ENCODE measurements at regions not wholly inside any gene's neighbourhood (a gene's known extent, or its start where the extent isn't known, plus 50 kb on each side); places are given as distances from the start of the nearest gene placed in this dataset.

GRCh38 chr7:81607987-81608386, 161.9 kb downstream of the HGF start:
- no peak for DNase-seq (ENCODE audit: low read depth)
- no peak overlapping the region for H3K4me3 ChIP-seq (ENCODE audit: low read length)
- TF ChIP-seq, protein P1, sequence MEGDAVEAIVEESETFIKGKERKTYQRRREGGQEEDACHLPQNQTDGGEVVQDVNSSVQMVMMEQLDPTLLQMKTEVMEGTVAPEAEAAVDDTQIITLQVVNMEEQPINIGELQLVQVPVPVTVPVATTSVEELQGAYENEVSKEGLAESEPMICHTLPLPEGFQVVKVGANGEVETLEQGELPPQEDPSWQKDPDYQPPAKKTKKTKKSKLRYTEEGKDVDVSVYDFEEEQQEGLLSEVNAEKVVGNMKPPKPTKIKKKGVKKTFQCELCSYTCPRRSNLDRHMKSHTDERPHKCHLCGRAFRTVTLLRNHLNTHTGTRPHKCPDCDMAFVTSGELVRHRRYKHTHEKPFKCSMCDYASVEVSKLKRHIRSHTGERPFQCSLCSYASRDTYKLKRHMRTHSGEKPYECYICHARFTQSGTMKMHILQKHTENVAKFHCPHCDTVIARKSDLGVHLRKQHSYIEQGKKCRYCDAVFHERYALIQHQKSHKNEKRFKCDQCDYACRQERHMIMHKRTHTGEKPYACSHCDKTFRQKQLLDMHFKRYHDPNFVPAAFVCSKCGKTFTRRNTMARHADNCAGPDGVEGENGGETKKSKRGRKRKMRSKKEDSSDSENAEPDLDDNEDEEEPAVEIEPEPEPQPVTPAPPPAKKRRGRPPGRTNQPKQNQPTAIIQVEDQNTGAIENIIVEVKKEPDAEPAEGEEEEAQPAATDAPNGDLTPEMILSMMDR (conservative IDR thresholded peaks at IDR 0.05; ENCODE audit: low read depth, low read length): no peak

DNA sequence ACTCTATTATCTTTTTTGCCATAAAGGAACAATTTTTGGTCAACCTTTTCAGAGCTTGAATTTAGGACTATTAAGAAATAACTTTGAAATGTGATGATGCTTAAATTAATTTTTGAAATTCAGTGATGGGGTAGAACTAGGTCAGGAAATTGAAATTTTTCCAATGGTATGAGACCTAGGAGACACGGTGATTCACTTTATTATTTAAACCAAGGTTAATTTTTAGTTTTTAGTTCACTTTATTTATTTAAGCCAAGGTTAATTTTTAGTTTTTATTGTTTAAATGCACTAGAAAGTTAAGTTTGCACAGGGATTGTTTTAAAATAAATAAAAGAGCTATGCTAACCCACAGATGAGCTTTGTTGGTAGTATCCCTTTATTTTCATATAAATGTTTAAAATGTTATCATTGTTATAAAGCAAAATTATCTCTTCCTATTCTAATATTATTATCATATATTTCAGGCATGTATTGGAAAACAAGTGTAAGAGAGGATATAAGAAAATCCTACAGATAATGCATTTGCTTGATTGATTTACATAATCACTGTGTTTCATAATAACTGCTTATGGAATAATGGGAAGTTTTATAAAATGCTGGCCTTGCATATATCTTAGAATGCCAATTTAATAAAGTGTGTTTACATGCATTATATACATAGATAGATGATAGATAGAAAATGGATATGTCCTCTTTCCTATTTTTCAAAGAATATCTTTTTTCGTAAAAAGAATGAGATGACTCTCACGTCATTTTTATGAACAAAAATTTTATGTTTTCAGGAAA, 163.6 kb downstream of the HGF start:
- DNase-seq (ENCODE audit: low read depth): no peak
- no peak overlapping the region for H3K4me3 ChIP-seq (ENCODE audit: low read length)
- TF ChIP-seq, protein P1 (conservative IDR thresholded peaks at IDR 0.05; ENCODE audit: low read depth, low read length): no peak

DNA sequence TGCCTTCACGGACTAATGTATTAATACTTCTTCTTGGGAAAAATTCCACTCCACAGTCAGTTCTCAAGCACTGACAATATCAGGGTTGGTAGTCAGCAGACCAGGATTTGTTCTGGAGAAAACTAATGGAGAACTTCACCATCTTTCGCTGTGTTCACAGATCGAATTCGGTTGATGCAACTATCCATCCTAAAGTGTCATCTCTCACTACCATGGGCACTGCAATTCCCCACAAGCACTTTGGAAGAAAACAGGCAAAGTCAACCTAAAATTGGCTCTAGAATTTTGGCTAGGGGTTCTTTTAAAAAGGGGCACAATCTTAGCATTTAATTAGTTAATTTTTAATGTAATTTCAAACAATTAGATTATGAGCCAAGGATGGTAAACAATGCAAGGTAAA, 164.4 kb downstream of the HGF start:
- DNase-seq (ENCODE audit: low read depth): no peak
- H3K4me3 ChIP-seq (ENCODE audit: low read length): no peak overlapping the region
- TF ChIP-seq, protein P1 (conservative IDR thresholded peaks at IDR 0.05; ENCODE audit: low read depth, low read length): no peak

- no peak for DNase-seq (ENCODE audit: low read depth)
- TF ChIP-seq, protein P1 (conservative IDR thresholded peaks at IDR 0.05; ENCODE audit: low read depth, low read length): no peak
These were observed 165.1 kb downstream of the HGF start for GRCh38 chr7:81604808-81605174.

DNA sequence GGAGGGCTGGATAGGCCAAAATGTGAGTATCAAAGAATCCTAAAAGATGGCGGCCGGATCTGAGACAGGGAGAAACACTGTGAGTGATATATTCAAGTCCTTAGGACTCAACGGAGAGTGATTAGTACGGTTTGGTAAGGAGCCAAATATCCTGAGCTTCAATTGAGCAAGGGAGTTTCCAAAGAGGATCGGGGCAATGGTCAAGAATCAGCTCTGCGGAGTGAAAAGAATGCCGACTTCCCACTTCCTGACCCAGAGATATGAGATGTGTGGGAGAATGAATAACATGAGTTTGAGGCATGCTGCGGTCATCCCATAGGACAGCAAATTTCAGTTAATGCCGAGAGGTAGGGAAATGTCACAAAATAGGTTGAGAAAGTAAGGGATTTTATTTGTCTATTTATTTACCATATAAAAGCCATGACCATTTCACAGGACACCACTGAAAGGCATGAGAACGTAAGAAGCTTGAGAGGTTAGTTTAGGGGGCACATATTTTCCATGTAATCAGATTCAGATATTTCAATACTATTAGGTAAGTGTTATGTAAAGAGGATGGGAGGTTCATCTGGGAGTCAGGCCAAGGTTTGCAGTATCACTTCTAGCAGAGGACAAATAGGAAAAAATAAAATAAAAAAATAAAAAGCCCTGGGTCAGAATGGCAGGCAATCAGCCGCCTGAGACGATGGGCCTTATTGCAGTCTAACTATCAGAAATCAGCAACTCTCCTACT, 165.6 kb downstream of the HGF start:
- no peak for DNase-seq (ENCODE audit: low read depth)

More at GRCh38 chr7:81604808-81605174, 165.1 kb downstream of the HGF start:
- H3K4me3 ChIP-seq (ENCODE audit: low read length): no peak overlapping the region

DNA sequence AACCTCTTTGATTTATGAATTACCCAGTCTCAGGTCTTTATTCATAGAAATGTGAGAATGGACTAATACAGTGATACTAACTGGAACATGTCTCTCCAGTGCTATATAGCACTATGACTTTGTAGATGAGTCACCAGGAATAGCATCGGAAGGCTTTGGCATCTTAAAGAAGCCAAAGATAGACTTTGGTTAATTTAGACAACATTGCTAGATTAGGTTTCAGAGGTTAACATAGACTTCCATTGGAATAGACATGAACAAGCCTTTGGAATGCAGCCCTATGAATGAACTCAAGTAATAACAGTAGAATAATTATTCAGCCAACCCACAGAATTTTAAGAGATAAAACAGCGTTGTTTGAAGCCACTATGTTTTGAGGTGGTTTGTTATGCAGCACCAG, 169.2 kb downstream of the HGF start:
- no peak overlapping the region for H3K4me3 ChIP-seq (ENCODE audit: low read length)
- TF ChIP-seq, protein P1 (conservative IDR thresholded peaks at IDR 0.05; ENCODE audit: low read depth, low read length): no peak
- DNase-seq (ENCODE audit: low read depth): peak; percentile 15

More for the DNA sequence above, 165.6 kb downstream of the HGF start:
- no peak overlapping the region for H3K4me3 ChIP-seq (ENCODE audit: low read length)
- TF ChIP-seq, protein P1 (conservative IDR thresholded peaks at IDR 0.05; ENCODE audit: low read depth, low read length): no peak

All from retinal pigment epithelial cell (primary cell).